Cardiac fibroblast (primary cell): ENCODE measurements at regions not wholly inside any gene's neighbourhood (a gene's known extent, or its start where the extent isn't known, plus 50 kb on each side); places are given as distances from the start of the nearest gene placed in this dataset.

Source experiments
- DNase-seq, 2 donors: peaks; one replicate each; pipeline versions ENCODE4 v3.0.0 to v3.0.0-alpha.2; 2010; ENCODE audit warnings: low read depth in 2 of 2
- H3K4me3 ChIP-seq, 2 donors: replicated peaks in 1 of 2; 1 replicate in 1 of 2; 2 replicates in 1 of 2; pipeline ENCODE4 v1.5.1; 2011; ENCODE audit warnings: low read depth in 2 of 2, low read length in 2 of 2, mild to moderate bottlenecking in 2 of 2, moderate library complexity in 1 of 2
- TF ChIP-seq, protein P1 (sequence below): IDR thresholded peaks from one replicate; pipeline ENCODE4 v1.5.1; 2011; ENCODE audit warnings: low read depth, mild to moderate bottlenecking, low read length, inconsistent platforms

DNA sequence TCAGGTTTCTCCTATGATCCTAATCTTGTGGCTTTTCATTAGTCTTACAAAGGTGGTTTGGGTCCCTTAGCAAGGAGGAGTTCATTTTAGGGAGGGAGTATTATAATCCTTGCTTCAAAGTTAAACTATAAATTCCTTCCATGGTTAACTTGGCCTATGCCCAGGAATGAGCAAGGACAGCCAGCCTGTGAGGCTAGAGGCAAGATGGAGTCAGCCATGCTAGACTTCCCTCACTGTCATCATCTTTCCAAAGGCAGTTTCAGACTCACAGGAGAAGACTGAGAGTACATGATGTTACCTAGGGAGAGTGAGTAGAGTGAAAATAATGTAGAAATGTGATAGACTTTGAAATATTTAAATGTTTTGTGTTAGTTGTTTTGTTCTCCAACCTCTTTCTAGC lies 192.3 kb downstream of the GPAT3 start:
- TF ChIP-seq, protein P1, sequence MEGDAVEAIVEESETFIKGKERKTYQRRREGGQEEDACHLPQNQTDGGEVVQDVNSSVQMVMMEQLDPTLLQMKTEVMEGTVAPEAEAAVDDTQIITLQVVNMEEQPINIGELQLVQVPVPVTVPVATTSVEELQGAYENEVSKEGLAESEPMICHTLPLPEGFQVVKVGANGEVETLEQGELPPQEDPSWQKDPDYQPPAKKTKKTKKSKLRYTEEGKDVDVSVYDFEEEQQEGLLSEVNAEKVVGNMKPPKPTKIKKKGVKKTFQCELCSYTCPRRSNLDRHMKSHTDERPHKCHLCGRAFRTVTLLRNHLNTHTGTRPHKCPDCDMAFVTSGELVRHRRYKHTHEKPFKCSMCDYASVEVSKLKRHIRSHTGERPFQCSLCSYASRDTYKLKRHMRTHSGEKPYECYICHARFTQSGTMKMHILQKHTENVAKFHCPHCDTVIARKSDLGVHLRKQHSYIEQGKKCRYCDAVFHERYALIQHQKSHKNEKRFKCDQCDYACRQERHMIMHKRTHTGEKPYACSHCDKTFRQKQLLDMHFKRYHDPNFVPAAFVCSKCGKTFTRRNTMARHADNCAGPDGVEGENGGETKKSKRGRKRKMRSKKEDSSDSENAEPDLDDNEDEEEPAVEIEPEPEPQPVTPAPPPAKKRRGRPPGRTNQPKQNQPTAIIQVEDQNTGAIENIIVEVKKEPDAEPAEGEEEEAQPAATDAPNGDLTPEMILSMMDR: no peak
- no peak overlapping the region for H3K4me3 ChIP-seq
- no peak for DNase-seq

DNA sequence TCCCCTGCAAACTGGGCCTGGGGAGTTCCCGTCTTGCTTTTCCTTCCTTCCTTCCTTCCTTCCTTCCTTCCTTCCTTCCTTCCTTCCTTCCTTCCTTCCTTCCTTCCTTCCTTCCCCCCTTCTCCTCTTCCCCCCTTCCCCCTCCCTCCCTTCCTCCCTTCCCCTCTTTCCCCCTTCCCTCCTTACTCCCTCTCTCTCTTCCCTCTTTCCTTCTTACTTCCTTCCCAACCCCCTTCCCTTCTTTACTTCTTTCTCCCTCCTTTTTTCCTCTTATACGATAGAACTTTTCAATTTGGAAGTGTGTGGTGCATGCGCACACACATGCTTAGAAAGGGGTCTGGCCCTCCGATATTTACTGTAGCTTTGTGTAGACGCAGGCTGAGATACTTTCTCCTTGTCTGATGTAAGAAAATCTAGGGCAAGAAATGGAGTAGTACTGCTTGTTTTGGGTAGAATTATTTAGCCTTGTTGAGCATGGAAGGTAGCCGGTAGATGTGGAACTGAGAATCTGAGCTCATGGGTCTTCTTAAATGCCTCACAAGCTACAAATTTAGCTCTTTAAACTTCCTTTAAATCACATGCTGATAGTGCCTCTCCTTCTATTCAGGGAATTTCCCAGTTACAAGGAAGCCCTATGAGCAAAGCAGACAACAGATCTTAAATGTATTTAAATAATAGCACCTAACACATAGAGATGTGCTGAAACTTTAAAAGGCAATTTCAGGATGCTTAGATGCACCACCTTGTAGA lies 189.6 kb downstream of the GPAT3 start:
- no peak overlapping the region for H3K4me3 ChIP-seq
- no peak for DNase-seq

DNA sequence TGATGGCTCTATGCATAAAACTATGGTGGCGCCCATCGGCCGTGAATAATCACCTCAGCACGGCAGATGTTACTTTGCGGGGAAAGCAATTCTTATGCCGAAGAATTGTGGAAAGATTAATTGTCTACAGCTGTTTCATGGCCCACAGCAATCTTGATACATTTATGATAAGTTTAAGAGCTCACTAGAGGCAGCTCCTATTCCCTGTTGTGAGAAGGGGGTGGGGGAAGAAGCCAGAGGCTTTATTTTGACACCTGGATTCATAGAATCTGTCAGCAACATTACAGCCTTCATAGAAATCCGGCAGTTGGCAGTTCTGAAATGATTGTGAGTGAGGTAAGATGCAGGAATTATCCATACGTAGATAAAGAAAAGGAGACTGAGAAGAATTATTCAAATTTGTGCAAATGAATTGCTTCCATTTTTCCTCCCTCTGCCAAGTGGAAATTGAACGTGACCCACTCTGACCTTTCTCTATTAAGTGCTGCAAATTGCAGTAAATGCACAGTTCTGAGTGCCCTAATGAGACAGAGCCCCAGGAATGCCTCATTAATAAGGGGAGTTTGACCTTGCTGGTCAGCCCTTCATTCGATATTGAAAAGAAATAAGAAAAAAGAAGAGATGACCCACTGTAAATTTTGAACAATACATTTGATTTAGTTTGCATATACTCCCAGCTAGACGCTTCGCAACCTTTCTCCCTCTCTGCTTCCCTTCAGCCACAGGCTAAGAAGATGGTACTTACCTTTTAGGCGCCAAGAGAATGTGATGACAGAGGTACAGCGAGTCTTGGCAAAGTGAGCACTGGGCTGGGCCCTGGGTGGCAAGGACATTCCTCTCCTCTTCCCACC lies 188.8 kb downstream of the GPAT3 start:
- no peak overlapping the region for H3K4me3 ChIP-seq
- TF ChIP-seq, protein P1: no peak
- no peak for DNase-seq

More for the DNA sequence above, 189.6 kb downstream of the GPAT3 start:
- TF ChIP-seq, protein P1: no peak

DNA sequence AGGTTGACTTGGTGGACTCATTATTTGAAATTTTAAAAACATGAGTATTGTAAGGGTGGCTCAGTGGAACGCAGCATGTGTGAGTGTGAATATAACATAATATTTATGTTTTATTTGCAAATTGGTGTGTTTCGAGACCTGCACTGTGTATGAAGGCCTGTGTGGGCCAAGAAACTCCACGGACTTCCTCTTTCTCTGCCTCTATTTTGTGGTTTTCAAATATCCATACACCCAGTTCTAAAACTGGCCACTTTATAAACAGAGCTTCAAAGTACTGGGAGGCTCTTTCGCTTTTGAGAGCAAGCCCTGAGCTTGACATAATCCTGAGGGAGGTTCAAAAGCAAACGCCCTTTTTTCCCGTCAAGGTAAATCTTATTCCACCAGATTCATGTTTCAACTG lies 187.7 kb downstream of the GPAT3 start:
- H3K4me3 ChIP-seq: no peak overlapping the region
- TF ChIP-seq, protein P1: no peak

DNA sequence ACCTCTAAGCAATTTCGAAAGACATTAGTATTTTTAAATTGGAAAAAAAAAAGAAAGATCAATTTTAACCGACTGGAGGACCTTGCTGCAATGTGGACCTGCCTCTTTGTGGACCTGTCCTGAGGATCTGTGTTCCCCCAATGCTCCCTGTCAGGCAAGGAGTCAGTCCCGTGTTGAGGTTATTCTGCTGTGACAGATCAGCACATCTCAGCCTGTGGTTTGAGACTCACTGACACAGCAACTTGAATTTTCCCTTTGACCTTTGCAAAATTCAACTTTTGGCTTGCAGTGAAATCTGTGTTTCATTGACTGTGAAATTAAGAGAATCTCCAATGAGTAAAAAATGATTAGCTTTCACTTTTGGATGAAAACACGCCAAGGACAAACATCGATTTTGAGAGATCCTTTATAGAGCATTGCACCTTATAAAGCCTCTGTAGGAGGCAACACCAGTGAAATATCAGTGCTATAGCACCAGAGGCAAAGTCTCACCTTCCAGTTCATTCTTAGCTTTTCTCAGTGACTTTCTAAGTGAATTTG lies 186.9 kb downstream of the GPAT3 start:
- TF ChIP-seq, protein P1: no peak
- no peak overlapping the region for H3K4me3 ChIP-seq
- DNase-seq: no peak

More for the DNA sequence above, 187.7 kb downstream of the GPAT3 start:
- no peak for DNase-seq

DNA sequence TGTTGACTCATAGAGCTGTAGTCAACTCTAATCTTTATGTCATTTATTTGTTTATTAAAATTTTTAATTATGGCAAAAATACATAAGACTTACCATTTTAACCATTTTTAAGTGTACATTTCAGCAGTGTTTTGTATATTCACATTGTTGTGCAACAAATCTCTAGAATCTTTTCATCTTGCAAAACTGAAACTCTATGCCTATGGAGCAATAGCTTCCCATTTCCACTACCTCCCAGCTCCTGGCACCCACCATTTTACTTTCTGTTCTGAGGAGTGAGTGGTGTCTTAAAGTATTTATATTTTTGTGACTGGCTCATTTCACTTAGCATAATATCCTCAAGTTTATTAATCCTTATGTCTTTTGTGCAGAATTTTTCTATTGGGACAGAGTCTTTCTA lies 181.0 kb downstream of the GPAT3 start:
- H3K4me3 ChIP-seq: no peak overlapping the region
- peak; percentile 1 to 15 for DNase-seq
- TF ChIP-seq, protein P1: no peak
